Activated CD4-positive, alpha-beta memory T cell treated with anti-CD3 and anti-CD28 coated beads, Interleukin-2, amount 10 ng/mL, durations not matched to agents 7 days and 5 days (primary cell): ENCODE measurements at regions not wholly inside any gene's neighbourhood (a gene's known extent, or its start where the extent isn't known, plus 50 kb on each side); places are given as distances from the start of the nearest gene placed in this dataset.
"Not testable (repeated sequence)": the region's sequence is repeated elsewhere in the genome, so short reads cannot be mapped to it uniquely, and the experiment has no call there.

Source experiments
- CTCF ChIA-PET: fragments of 350-600 bp; sonication (Branson Sonifier 250); formaldehyde crosslinking; loops from one replicate; lab custom pipeline; 2021; ENCODE audit warnings: antibody characterized with exemption, inconsistent platforms; lab: Charles Lee
- POLR2A ChIA-PET: fragments of 350-600 bp; sonication (Branson Sonifier 250); formaldehyde crosslinking; loops from one replicate; lab custom pipeline; 2021; ENCODE audit warnings: antibody characterized with exemption; lab: Charles Lee
- DNase-seq: peaks from one replicate; pipeline ENCODE4 v3.0.0-alpha.2; 2020
- H3K27ac Mint-ChIP-seq: one replicate; pipeline ENCODE4 v1.8.0; 2021; ENCODE audit warnings: mild to moderate bottlenecking, mixed read lengths
- H3K27me3 Mint-ChIP-seq: one replicate; pipeline ENCODE4 v1.8.0; 2021; ENCODE audit warnings: mixed read lengths
- H3K36me3 Mint-ChIP-seq: one replicate; pipeline ENCODE4 v1.8.0; 2021; ENCODE audit warnings: low read depth, mixed read lengths
- H3K4me1 Mint-ChIP-seq: one replicate; pipeline ENCODE4 v1.8.0; 2021; ENCODE audit warnings: mixed read lengths
- H3K4me3 Mint-ChIP-seq: one replicate; pipeline ENCODE4 v1.8.0; 2021; ENCODE audit warnings: mild to moderate bottlenecking, mixed read lengths
- H3K9me3 Mint-ChIP-seq: one replicate; pipeline ENCODE4 v1.8.0; 2021; ENCODE audit warnings: mixed read lengths

GRCh38 chr12:131403676-131404075, 307.2 kb upstream of the SFSWAP start:
- Mint-ChIP-seq H3K36me3 (no peaks in the 10 kb centered on the region), H3K4me1 (no peaks in the 10 kb centered on the region), H3K27ac (no peak overlapping the region), H3K4me3 (no peak overlapping the region), H3K27me3 (no peaks in the 10 kb centered on the region), H3K9me3 (peaks cover 7% of the 10 kb centered on the region)
- ChIA-PET CTCF (no interaction called here), POLR2A (no interaction called here)
- no peak for DNase-seq

GRCh38 chr12:131404705-131405104, 306.2 kb upstream of the SFSWAP start:
- Mint-ChIP-seq H3K36me3 (no peaks in the 10 kb centered on the region), H3K4me1 (no peaks in the 10 kb centered on the region), H3K27ac (no peak overlapping the region), H3K27me3 (no peaks in the 10 kb centered on the region), H3K4me3 (no peak overlapping the region), H3K9me3 (peaks cover under 1% of the 10 kb centered on the region)
- DNase-seq: no peak
- CTCF ChIA-PET: no interaction called here
- POLR2A ChIA-PET: no interaction called here

- Mint-ChIP-seq H3K27ac (no peak overlapping the region), H3K27me3 (no peaks in the 10 kb centered on the region), H3K36me3 (no peaks in the 10 kb centered on the region), H3K9me3 (no peaks in the 10 kb centered on the region), H3K4me1 (no peaks in the 10 kb centered on the region), H3K4me3 (no peak overlapping the region)
- POLR2A ChIA-PET: no interaction called here
- no peak for DNase-seq
- CTCF ChIA-PET: no interaction called here
These were observed 303.5 kb upstream of the SFSWAP start for GRCh38 chr12:131407221-131408035.

- Mint-ChIP-seq H3K9me3 (no peaks in the 10 kb centered on the region), H3K27ac (no peak overlapping the region), H3K36me3 (no peaks in the 10 kb centered on the region), H3K27me3 (no peaks in the 10 kb centered on the region), H3K4me1 (no peaks in the 10 kb centered on the region), H3K4me3 (no peak overlapping the region)
- ChIA-PET CTCF (no interaction called here), POLR2A (no interaction called here)
- DNase-seq: no peak
These were observed 302.9 kb upstream of the SFSWAP start for GRCh38 chr12:131408036-131408365.

- no peaks in the 10 kb centered on the region for H3K36me3 Mint-ChIP-seq
- no peaks in the 10 kb centered on the region for H3K4me1 Mint-ChIP-seq
- H3K27ac Mint-ChIP-seq: no peak overlapping the region
- no peaks in the 10 kb centered on the region for H3K9me3 Mint-ChIP-seq
- ChIA-PET CTCF (no interaction called here), POLR2A (no interaction called here)
- H3K4me3 Mint-ChIP-seq: no peak overlapping the region
- no peak for DNase-seq
- no peaks in the 10 kb centered on the region for H3K27me3 Mint-ChIP-seq
These were observed 302.4 kb upstream of the SFSWAP start for GRCh38 chr12:131408484-131408883.

GRCh38 chr12:131409211-131409610, 301.7 kb upstream of the SFSWAP start:
- CTCF ChIA-PET: no interaction called here

GRCh38 chr12:131411827-131412226, 299.1 kb upstream of the SFSWAP start:
- CTCF ChIA-PET, H3K4me3 Mint-ChIP-seq, H3K9me3 Mint-ChIP-seq, POLR2A ChIA-PET, H3K4me1 Mint-ChIP-seq, H3K36me3 Mint-ChIP-seq, H3K27me3 Mint-ChIP-seq, H3K27ac Mint-ChIP-seq, DNase-seq: not testable (repeated sequence)

More at GRCh38 chr12:131409211-131409610, 301.7 kb upstream of the SFSWAP start:
- no peaks in the 10 kb centered on the region for H3K9me3 Mint-ChIP-seq
- no peaks in the 10 kb centered on the region for H3K4me1 Mint-ChIP-seq
- no peaks in the 10 kb centered on the region for H3K36me3 Mint-ChIP-seq
- POLR2A ChIA-PET: no interaction called here
- no peak for DNase-seq
- no peak overlapping the region for H3K4me3 Mint-ChIP-seq
- no peak overlapping the region for H3K27ac Mint-ChIP-seq
- no peaks in the 10 kb centered on the region for H3K27me3 Mint-ChIP-seq

GRCh38 chr12:131413006-131413405, 297.9 kb upstream of the SFSWAP start:
- H3K4me1 Mint-ChIP-seq: no peaks in the 10 kb centered on the region
- POLR2A ChIA-PET: no interaction called here
- DNase-seq: no peak
- no peak overlapping the region for H3K27ac Mint-ChIP-seq
- H3K27me3 Mint-ChIP-seq: no peaks in the 10 kb centered on the region
- no peak overlapping the region for H3K4me3 Mint-ChIP-seq
- H3K9me3 Mint-ChIP-seq: no peaks in the 10 kb centered on the region
- no peaks in the 10 kb centered on the region for H3K36me3 Mint-ChIP-seq
- CTCF ChIA-PET: no interaction called here

- Mint-ChIP-seq H3K36me3 (no peaks in the 10 kb centered on the region), H3K9me3 (no peaks in the 10 kb centered on the region), H3K4me3 (no peak overlapping the region), H3K27me3 (no peaks in the 10 kb centered on the region), H3K4me1 (no peaks in the 10 kb centered on the region), H3K27ac (no peak overlapping the region)
- CTCF ChIA-PET: no interaction called here
- no peak for DNase-seq
- POLR2A ChIA-PET: no interaction called here
These were observed 297.4 kb upstream of the SFSWAP start for GRCh38 chr12:131413471-131413870.

GRCh38 chr12:131414155-131414922, 296.6 kb upstream of the SFSWAP start:
- H3K4me1 Mint-ChIP-seq, H3K9me3 Mint-ChIP-seq, CTCF ChIA-PET, POLR2A ChIA-PET, DNase-seq, H3K27me3 Mint-ChIP-seq, H3K36me3 Mint-ChIP-seq, H3K27ac Mint-ChIP-seq, H3K4me3 Mint-ChIP-seq: not testable (repeated sequence)

GRCh38 chr12:131415781-131416180, 295.1 kb upstream of the SFSWAP start:
- Mint-ChIP-seq H3K36me3 (no peaks in the 10 kb centered on the region), H3K9me3 (no peaks in the 10 kb centered on the region), H3K4me3 (no peak overlapping the region), H3K27ac (no peak overlapping the region), H3K27me3 (no peaks in the 10 kb centered on the region), H3K4me1 (no peaks in the 10 kb centered on the region)
- POLR2A ChIA-PET: no interaction called here
- CTCF ChIA-PET: no interaction called here
- no peak for DNase-seq

- no peaks in the 10 kb centered on the region for H3K9me3 Mint-ChIP-seq
- ChIA-PET POLR2A (no interaction called here), CTCF (no interaction called here)
- H3K27me3 Mint-ChIP-seq: no peaks in the 10 kb centered on the region
- H3K4me3 Mint-ChIP-seq: no peak overlapping the region
- H3K4me1 Mint-ChIP-seq: no peaks in the 10 kb centered on the region
- H3K27ac Mint-ChIP-seq: no peak overlapping the region
- DNase-seq: no peak
- no peaks in the 10 kb centered on the region for H3K36me3 Mint-ChIP-seq
These were observed 292.8 kb upstream of the SFSWAP start for GRCh38 chr12:131418121-131418520.

GRCh38 chr12:131418884-131419283, 292.0 kb upstream of the SFSWAP start:
- ChIA-PET POLR2A (no interaction called here), CTCF (no interaction called here)
- no peak for DNase-seq
- Mint-ChIP-seq H3K27me3 (no peaks in the 10 kb centered on the region), H3K4me3 (no peak overlapping the region), H3K4me1 (no peaks in the 10 kb centered on the region), H3K27ac (no peak overlapping the region), H3K9me3 (no peaks in the 10 kb centered on the region), H3K36me3 (no peaks in the 10 kb centered on the region)
